ENCODE measurements at regions not wholly inside any gene's neighbourhood (a gene's known extent, or its start where the extent isn't known, plus 50 kb on each side); places are given as distances from the start of the nearest gene placed in this dataset.

DNA sequence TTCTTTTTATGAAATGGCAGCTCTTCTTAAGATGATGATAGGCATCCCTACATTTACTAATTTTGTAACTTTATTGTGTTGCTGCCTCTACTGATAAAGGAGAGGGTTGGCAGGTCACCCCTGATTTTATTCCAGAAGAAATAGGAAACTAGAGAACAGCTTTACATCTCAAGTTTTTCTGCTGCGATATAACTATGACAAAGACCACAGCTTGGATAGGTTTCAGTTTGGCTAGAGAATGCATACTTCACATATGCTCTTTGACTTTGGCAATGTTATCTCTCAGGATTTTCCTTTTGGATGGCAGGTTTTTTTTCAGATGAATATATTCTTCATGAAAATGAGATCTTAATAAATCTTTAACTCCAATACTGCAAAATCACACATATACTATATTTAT, 395.3 kb upstream of the GOLIM4 start:
- Histone ChIP-seq H3K4me3 (ENCODE audit: low read depth, low read length, poor library complexity, severe bottlenecking) (no peak overlapping the region), H3K27me3 (ENCODE audit: insufficient read depth, low read length) (no peaks in the 10 kb centered on the region)

DNA sequence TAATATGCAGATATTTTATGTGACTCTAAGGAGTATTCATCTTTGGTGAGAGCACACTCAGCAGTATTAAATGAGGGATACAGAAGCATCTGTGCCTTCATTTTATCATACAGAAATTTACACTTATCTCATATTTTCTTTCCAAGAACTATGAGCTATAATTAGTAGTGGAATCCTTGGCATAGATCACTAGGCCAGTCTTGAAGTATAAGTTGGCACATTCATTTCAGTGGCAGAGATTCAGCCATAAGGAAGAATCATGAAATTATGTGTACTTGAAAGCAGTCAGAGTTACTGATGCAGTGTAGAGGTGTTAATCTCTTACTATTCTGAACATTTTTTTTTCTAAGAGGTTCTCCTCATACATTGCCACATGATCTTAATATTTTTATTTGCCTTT, 393.6 kb upstream of the GOLIM4 start:
- H3K27me3 ChIP-seq (ENCODE audit: insufficient read depth, low read length), result no peaks in the 10 kb centered on the region
- H3K9me2 ChIP-seq (ENCODE audit: low read depth, low read length), result no peaks in the 10 kb centered on the region
- no peak overlapping the region for H3K4me2 ChIP-seq (ENCODE audit: low read length)
- H3K4me1 ChIP-seq (ENCODE audit: insufficient read depth, low read length, severe bottlenecking), result no peaks in the 10 kb centered on the region
- no peaks in the 10 kb centered on the region for H3K79me2 ChIP-seq (ENCODE audit: insufficient read depth, low read length)
- H3F3A ChIP-seq (ENCODE audit: insufficient read depth, low read length), result no peaks in the 10 kb centered on the region
- TF ChIP-seq EZH2 (IDR thresholded peaks at IDR 0.05; ENCODE audit: borderline replicate concordance, low read length), result no peak
- TF ChIP-seq, protein P1, sequence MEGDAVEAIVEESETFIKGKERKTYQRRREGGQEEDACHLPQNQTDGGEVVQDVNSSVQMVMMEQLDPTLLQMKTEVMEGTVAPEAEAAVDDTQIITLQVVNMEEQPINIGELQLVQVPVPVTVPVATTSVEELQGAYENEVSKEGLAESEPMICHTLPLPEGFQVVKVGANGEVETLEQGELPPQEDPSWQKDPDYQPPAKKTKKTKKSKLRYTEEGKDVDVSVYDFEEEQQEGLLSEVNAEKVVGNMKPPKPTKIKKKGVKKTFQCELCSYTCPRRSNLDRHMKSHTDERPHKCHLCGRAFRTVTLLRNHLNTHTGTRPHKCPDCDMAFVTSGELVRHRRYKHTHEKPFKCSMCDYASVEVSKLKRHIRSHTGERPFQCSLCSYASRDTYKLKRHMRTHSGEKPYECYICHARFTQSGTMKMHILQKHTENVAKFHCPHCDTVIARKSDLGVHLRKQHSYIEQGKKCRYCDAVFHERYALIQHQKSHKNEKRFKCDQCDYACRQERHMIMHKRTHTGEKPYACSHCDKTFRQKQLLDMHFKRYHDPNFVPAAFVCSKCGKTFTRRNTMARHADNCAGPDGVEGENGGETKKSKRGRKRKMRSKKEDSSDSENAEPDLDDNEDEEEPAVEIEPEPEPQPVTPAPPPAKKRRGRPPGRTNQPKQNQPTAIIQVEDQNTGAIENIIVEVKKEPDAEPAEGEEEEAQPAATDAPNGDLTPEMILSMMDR (IDR thresholded peaks at IDR 0.05; ENCODE audit: low read length), result no peak
- no peaks in the 10 kb centered on the region for H3K36me3 ChIP-seq (ENCODE audit: insufficient read depth, low read length)
- H4K20me1 ChIP-seq (ENCODE audit: insufficient read depth, low read length), result no peaks in the 10 kb centered on the region
- H2AFZ ChIP-seq (ENCODE audit: low read length), result no peak overlapping the region
- no peak overlapping the region for H3K4me3 ChIP-seq (ENCODE audit: low read depth, low read length, poor library complexity, severe bottlenecking)
- H3K9ac ChIP-seq (ENCODE audit: low read length), result no peak overlapping the region
- H3K27ac ChIP-seq (ENCODE audit: low read depth, low read length, poor library complexity, severe bottlenecking), result no peak overlapping the region
- no peaks in the 10 kb centered on the region for H3K9me3 ChIP-seq (ENCODE audit: low read length)

More for the DNA sequence above, 395.3 kb upstream of the GOLIM4 start:
- no peaks in the 10 kb centered on the region for H3K36me3 ChIP-seq (ENCODE audit: insufficient read depth, low read length)
- no peaks in the 10 kb centered on the region for H4K20me1 ChIP-seq (ENCODE audit: insufficient read depth, low read length)
- no peaks in the 10 kb centered on the region for H3K4me1 ChIP-seq (ENCODE audit: insufficient read depth, low read length, severe bottlenecking)
- H3K27ac ChIP-seq (ENCODE audit: low read depth, low read length, poor library complexity, severe bottlenecking), result no peak overlapping the region
- H3K9me2 ChIP-seq (ENCODE audit: low read depth, low read length), result no peaks in the 10 kb centered on the region
- no peaks in the 10 kb centered on the region for H3K79me2 ChIP-seq (ENCODE audit: insufficient read depth, low read length)
- H3K4me2 ChIP-seq (ENCODE audit: low read length), result no peak overlapping the region
- no peaks in the 10 kb centered on the region for H3K9me3 ChIP-seq (ENCODE audit: low read length)
- no peak overlapping the region for H3K9ac ChIP-seq (ENCODE audit: low read length)
- no peaks in the 10 kb centered on the region for H3F3A ChIP-seq (ENCODE audit: insufficient read depth, low read length)
- TF ChIP-seq, protein P1 (IDR thresholded peaks at IDR 0.05; ENCODE audit: low read length), result no peak
- no peak for TF ChIP-seq EZH2 (IDR thresholded peaks at IDR 0.05; ENCODE audit: borderline replicate concordance, low read length)
- no peak overlapping the region for H2AFZ ChIP-seq (ENCODE audit: low read length)

DNA sequence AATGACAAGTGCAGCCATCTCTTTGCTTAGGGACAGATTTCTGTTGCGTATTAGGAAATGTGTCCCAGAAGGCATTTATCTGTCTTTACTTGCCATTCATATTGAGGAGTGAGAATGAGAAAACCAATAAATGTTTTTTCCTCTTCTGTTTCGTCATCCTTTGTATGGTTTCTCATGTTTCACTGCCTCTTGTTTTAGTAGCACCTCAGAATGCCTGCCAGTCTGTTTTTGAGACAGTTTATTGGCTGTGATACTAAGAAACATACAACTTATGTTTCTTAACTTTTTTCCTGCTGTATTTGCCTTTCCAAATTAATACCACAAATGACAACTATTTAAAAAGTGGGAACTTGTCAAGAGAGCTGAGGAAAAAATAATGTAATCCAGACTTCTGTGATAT, 390.2 kb upstream of the GOLIM4 start:
- H3K27me3 ChIP-seq (ENCODE audit: insufficient read depth, low read length), result no peaks in the 10 kb centered on the region
- no peak overlapping the region for H3K4me3 ChIP-seq (ENCODE audit: low read depth, low read length, poor library complexity, severe bottlenecking)
- H3K9ac ChIP-seq (ENCODE audit: low read length), result no peak overlapping the region
- no peaks in the 10 kb centered on the region for H3K36me3 ChIP-seq (ENCODE audit: insufficient read depth, low read length)
- H3K4me2 ChIP-seq (ENCODE audit: low read length), result no peak overlapping the region
- H3K27ac ChIP-seq (ENCODE audit: low read depth, low read length, poor library complexity, severe bottlenecking), result no peak overlapping the region
- H2AFZ ChIP-seq (ENCODE audit: low read length), result no peak overlapping the region
- TF ChIP-seq EZH2 (IDR thresholded peaks at IDR 0.05; ENCODE audit: borderline replicate concordance, low read length), result no peak
- TF ChIP-seq, protein P1 (IDR thresholded peaks at IDR 0.05; ENCODE audit: low read length), result no peak
- H3K4me1 ChIP-seq (ENCODE audit: insufficient read depth, low read length, severe bottlenecking), result no peaks in the 10 kb centered on the region
- no peaks in the 10 kb centered on the region for H3K9me2 ChIP-seq (ENCODE audit: low read depth, low read length)
- H3K9me3 ChIP-seq (ENCODE audit: low read length), result no peaks in the 10 kb centered on the region
- H3F3A ChIP-seq (ENCODE audit: insufficient read depth, low read length), result no peaks in the 10 kb centered on the region
- no peaks in the 10 kb centered on the region for H3K79me2 ChIP-seq (ENCODE audit: insufficient read depth, low read length)
- no peaks in the 10 kb centered on the region for H4K20me1 ChIP-seq (ENCODE audit: insufficient read depth, low read length)
